HCT116 (cell line): ENCODE measurements at regions not wholly inside any gene's neighbourhood (a gene's known extent, or its start where the extent isn't known, plus 50 kb on each side); places are given as distances from the start of the nearest gene placed in this dataset.

ENCODE experiments used
- CBX3 ChIP-seq: IDR thresholded peaks from 2 replicates; pipeline ENCODE4 v1.6.1; 2012; ENCODE audit warnings: low read depth
- ELF1 ChIP-seq: IDR thresholded peaks from 2 replicates; pipeline ENCODE4 v1.6.1; 2012; ENCODE audit warnings: low read depth, borderline replicate concordance
- EZH2 ChIP-seq: fragments of 200-600 bp; sonication (generic); IDR thresholded peaks from 2 replicates; pipeline ENCODE4 v1.6.1; 2017; ENCODE audit warnings: antibody characterized with exemption, mixed run types
- JUND ChIP-seq: IDR thresholded peaks from 2 replicates; pipeline ENCODE4 v1.6.1; 2012
- POLR2A ChIP-seq: IDR thresholded peaks from 2 replicates; pipeline ENCODE4 v1.7.0; 2011; ENCODE audit warnings: borderline replicate concordance; ENCODE audit not compliant: insufficient read depth, insufficient read length; ENCODE audit errors: extremely low read depth
- POLR2AphosphoS5 ChIP-seq: IDR thresholded peaks from 2 replicates; pipeline ENCODE4 v1.6.1; 2011; ENCODE audit warnings: mild to moderate bottlenecking, low read depth, low read length, moderate library complexity
- SP1 ChIP-seq: IDR thresholded peaks from 2 replicates; pipeline ENCODE4 v1.6.1; 2012; ENCODE audit warnings: low read depth
- TF ChIP-seq, protein P1 (sequence below), 3 experiments: fragments of 200-600 bp in 1 of 3; sonication (generic) in 1 of 3; IDR thresholded peaks in 2 of 3; conservative IDR thresholded peaks in 1 of 3; 2 replicates each; pipeline ENCODE4 v1.5.1; 2012 to 2017; ENCODE audit warnings: low read depth in 2 of 3, low read length in 2 of 3, antibody characterized with exemption in 1 of 3, borderline replicate concordance in 1 of 3, control low read depth in 1 of 3, mild to moderate bottlenecking in 1 of 3, mixed read lengths in 1 of 3, mixed run types in 1 of 3, moderate library complexity in 1 of 3; ENCODE audit not compliant: insufficient read depth in 1 of 3

DNA sequence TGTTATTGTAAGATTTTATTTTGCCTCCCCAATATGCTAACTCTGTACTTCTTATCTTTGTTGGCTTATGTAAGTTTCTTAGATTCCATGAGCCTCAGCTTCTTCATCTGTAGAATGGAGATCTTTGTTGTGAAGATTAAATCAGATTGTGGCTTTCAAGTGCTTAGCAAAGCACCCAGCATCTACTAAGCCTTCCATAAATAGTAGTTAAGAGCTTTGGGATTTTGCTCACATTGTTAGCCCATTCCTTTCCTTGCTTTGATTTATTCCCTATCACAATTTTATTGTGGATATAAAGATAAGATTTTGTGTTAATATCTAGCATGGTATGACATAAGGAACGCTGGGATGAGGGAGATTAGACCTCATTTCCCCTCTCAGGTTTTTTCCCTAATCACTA, 501.4 kb downstream of the PYDC2 start:
- no peak for TF ChIP-seq EZH2
- TF ChIP-seq, protein P1, sequence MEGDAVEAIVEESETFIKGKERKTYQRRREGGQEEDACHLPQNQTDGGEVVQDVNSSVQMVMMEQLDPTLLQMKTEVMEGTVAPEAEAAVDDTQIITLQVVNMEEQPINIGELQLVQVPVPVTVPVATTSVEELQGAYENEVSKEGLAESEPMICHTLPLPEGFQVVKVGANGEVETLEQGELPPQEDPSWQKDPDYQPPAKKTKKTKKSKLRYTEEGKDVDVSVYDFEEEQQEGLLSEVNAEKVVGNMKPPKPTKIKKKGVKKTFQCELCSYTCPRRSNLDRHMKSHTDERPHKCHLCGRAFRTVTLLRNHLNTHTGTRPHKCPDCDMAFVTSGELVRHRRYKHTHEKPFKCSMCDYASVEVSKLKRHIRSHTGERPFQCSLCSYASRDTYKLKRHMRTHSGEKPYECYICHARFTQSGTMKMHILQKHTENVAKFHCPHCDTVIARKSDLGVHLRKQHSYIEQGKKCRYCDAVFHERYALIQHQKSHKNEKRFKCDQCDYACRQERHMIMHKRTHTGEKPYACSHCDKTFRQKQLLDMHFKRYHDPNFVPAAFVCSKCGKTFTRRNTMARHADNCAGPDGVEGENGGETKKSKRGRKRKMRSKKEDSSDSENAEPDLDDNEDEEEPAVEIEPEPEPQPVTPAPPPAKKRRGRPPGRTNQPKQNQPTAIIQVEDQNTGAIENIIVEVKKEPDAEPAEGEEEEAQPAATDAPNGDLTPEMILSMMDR (IDR thresholded peaks at IDR 0.05 in 2 of 3, conservative IDR thresholded peaks at IDR 0.05 in 1 of 3; ENCODE audit: borderline replicate concordance in 1 of 3, insufficient read depth in 1 of 3, low read depth in 2 of 3, low read length in 2 of 3) = no peak
- TF ChIP-seq CBX3 = no peak
- TF ChIP-seq POLR2AphosphoS5 = no peak
- TF ChIP-seq POLR2A = no peak
- TF ChIP-seq ELF1 = no peak
- no peak for TF ChIP-seq JUND
- TF ChIP-seq SP1 = no peak
